ENCODE measurements at regions not wholly inside any gene's neighbourhood (a gene's known extent, or its start where the extent isn't known, plus 50 kb on each side); places are given as distances from the start of the nearest gene placed in this dataset.

DNA sequence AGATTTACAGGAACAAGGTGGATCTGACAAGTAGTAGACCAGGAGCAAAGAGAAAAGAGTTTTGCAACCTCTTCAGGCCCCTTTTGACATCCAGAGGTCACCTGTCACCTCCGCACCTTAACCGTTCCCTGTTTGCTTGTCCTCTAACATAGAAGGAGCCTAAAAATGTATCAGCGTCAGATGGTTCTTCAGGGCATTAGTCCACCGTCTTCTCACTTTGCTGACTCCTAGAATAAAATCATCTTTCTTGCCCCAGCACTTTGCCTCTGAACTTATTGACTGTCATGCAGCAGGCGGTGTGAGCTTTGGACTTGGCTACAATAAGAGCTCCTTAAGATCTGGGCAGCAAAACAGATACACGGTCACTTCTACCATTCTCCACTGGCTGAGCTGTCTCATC lies 339.7 kb upstream of the B3GAT1 start:
- H3K27me3 Mint-ChIP-seq: peaks cover 29% of the 10 kb centered on the region
- no peak overlapping the region for H3K4me3 Mint-ChIP-seq
- H3K27ac Mint-ChIP-seq: no peak overlapping the region
- no peaks in the 10 kb centered on the region for H3K36me3 Mint-ChIP-seq
- peaks cover 4% of the 10 kb centered on the region for H3K9me3 Mint-ChIP-seq
- DNase-seq (ENCODE audit: extremely low spot score, unreplicated experiment): no peak
- TF ChIP-seq, protein P1, sequence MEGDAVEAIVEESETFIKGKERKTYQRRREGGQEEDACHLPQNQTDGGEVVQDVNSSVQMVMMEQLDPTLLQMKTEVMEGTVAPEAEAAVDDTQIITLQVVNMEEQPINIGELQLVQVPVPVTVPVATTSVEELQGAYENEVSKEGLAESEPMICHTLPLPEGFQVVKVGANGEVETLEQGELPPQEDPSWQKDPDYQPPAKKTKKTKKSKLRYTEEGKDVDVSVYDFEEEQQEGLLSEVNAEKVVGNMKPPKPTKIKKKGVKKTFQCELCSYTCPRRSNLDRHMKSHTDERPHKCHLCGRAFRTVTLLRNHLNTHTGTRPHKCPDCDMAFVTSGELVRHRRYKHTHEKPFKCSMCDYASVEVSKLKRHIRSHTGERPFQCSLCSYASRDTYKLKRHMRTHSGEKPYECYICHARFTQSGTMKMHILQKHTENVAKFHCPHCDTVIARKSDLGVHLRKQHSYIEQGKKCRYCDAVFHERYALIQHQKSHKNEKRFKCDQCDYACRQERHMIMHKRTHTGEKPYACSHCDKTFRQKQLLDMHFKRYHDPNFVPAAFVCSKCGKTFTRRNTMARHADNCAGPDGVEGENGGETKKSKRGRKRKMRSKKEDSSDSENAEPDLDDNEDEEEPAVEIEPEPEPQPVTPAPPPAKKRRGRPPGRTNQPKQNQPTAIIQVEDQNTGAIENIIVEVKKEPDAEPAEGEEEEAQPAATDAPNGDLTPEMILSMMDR (conservative IDR thresholded peaks at IDR 0.05): no peak
- H3K4me1 Mint-ChIP-seq (ENCODE audit: unreplicated experiment): no peaks in the 10 kb centered on the region

DNA sequence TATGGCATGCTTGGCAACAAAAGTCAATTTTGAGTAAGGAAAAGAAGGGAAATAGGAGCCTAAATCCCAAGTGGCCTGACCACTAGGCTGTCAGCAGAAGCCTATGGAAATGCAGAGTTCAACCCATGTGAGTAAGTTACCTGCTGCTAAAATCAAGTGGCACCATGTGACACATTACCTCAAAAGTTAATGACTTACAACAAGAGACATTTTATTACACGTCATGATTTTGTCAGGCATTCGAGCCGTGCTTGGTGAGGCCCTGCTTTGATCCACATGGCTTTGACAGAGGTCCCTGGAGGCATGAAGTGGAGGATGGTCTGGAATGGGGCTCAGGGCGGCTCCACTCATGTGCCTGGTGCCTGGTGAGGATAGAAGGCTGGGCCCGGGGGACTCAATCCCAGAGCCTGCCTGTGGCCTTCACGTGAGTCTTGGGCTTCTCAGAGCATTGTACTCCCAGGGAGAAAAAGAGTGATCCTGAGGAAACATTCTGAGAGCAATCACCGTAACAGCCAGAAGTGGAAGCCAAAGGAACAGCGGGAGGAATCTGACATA lies 339.1 kb upstream of the B3GAT1 start:
- Mint-ChIP-seq H3K4me1 (ENCODE audit: unreplicated experiment) (no peaks in the 10 kb centered on the region), H3K36me3 (no peaks in the 10 kb centered on the region), H3K4me3 (no peak overlapping the region), H3K27ac (no peak overlapping the region), H3K9me3 (peaks cover 4% of the 10 kb centered on the region), H3K27me3 (peaks cover 27% of the 10 kb centered on the region)
- DNase-seq (ENCODE audit: extremely low spot score, unreplicated experiment): no peak
- TF ChIP-seq, protein P1 (conservative IDR thresholded peaks at IDR 0.05): no peak

GRCh38 chr11:134750619-134751018 lies 338.6 kb upstream of the B3GAT1 start:
- peaks cover 29% of the 10 kb centered on the region for H3K27me3 Mint-ChIP-seq
- no peaks in the 10 kb centered on the region for H3K4me1 Mint-ChIP-seq (ENCODE audit: unreplicated experiment)
- no peak overlapping the region for H3K4me3 Mint-ChIP-seq
- peaks cover 4% of the 10 kb centered on the region for H3K9me3 Mint-ChIP-seq
- no peak overlapping the region for H3K27ac Mint-ChIP-seq
- DNase-seq (ENCODE audit: extremely low spot score, unreplicated experiment): peak; percentile 57
- no peaks in the 10 kb centered on the region for H3K36me3 Mint-ChIP-seq
- TF ChIP-seq, protein P1 (conservative IDR thresholded peaks at IDR 0.05): no peak

DNA sequence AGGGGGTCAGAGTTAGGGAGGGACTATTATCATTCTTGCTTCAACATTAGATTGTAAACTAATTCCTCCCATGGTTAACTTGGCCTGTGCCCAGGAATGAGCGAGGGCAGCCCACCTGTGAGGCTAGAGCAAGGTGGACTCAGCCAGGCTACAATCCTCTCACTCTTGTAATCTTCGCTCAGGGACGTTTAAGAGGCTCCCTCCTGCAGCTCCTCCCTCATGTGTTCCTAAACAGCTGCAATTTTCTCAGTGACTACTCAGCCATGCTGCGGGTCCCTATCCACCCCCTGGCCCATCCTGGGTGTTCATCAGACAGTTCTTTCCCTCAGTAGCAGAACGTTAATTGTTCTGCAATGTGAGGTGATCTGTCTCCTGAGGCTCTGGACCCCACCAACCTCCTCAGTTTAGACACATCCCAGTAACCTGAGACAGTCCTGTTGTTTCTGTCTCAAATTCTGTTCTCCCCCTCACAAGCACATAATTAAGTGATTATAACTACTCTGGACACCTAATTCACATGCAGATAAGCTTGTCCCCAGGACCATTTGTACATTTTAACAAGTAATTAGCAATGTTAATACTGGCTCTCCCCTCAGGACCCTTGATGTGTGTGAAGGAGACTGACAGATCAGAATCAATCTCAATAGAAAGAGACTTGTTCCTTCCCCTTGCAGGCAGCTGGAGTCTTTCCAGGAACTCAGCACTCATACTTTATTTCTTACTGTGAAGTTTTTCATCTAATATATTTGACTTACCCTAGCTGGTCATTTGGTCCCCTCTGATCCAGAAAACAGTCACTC lies 337.2 kb upstream of the B3GAT1 start:
- TF ChIP-seq, protein P1 (conservative IDR thresholded peaks at IDR 0.05): no peak
- no peak overlapping the region for H3K27ac Mint-ChIP-seq
- no peak overlapping the region for H3K4me3 Mint-ChIP-seq
- H3K27me3 Mint-ChIP-seq: peaks cover 32% of the 10 kb centered on the region
- H3K9me3 Mint-ChIP-seq: peaks cover 4% of the 10 kb centered on the region
- no peaks in the 10 kb centered on the region for H3K4me1 Mint-ChIP-seq (ENCODE audit: unreplicated experiment)
- DNase-seq (ENCODE audit: extremely low spot score, unreplicated experiment): no peak
- no peaks in the 10 kb centered on the region for H3K36me3 Mint-ChIP-seq

DNA sequence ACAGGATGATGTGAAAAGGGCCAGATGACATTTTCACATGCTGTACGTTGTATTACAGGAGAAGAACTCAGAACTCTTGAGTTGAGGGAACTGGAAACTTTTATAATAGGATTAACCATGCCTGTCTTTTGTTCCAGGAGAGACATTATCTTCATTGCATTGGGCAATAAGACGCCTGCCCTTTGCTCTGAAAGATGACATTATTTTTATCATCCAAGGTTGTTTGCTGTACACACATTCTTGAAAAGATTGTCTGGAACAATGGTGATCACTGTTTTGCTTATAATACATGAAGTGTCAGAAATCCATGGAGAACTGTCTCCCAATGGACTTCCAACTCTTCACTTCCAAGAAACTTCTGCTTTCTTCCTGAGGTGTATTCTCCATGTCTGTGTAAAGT lies 334.6 kb upstream of the B3GAT1 start:
- TF ChIP-seq, protein P1 (conservative IDR thresholded peaks at IDR 0.05): no peak
- Mint-ChIP-seq H3K27ac (no peak overlapping the region), H3K4me1 (ENCODE audit: unreplicated experiment) (peaks cover 14% of the 10 kb centered on the region)

More for the DNA sequence above, 334.6 kb upstream of the B3GAT1 start:
- no peak overlapping the region for H3K4me3 Mint-ChIP-seq
- no peaks in the 10 kb centered on the region for H3K36me3 Mint-ChIP-seq
- H3K9me3 Mint-ChIP-seq: peaks cover 4% of the 10 kb centered on the region
- H3K27me3 Mint-ChIP-seq: peaks cover 43% of the 10 kb centered on the region
- DNase-seq (ENCODE audit: extremely low spot score, unreplicated experiment): no peak

All from type B pancreatic cell (in vitro differentiated cells).